Tibial artery (tissue), 4 donors: ENCODE measurements at regions not wholly inside any gene's neighbourhood (a gene's known extent, or its start where the extent isn't known, plus 50 kb on each side); places are given as distances from the start of the nearest gene placed in this dataset.

Source experiments
- DNase-seq, 2 donors: peaks; one replicate each; pipeline ENCODE4 v3.0.0-alpha.2; 2019
- H3K27ac ChIP-seq, 2 donors: fragments of 200-600 bp; sonication (generic) in 1 of 2; 1 replicate in 1 of 2; 2 replicates in 1 of 2; pipeline ENCODE4 v1.5.1; 2018 to 2019; ENCODE audit warnings: mild to moderate bottlenecking in 1 of 2
- H3K27me3 ChIP-seq, 2 donors: fragments of 200-600 bp; sonication (generic) in 1 of 2; one replicate each; pipeline versions ENCODE4 v1.5.1 to v1.6.0; 2016 to 2019
- H3K36me3 ChIP-seq, 3 donors: fragments of 200-600 bp; sonication (generic) in 2 of 3; one replicate each; pipeline ENCODE4 v1.5.1; 2016 to 2019; ENCODE audit warnings: mild to moderate bottlenecking in 2 of 3
- H3K4me1 ChIP-seq, 4 donors: fragments of 200-600 bp; sonication (generic) in 2 of 4; 1 replicate in 3 of 4; 2 replicates in 1 of 4; pipeline ENCODE4 v1.5.1; 2016 to 2019
- H3K4me3 ChIP-seq, 2 donors: fragments of 200-600 bp; sonication (generic) in 1 of 2; 1 replicate in 1 of 2; 2 replicates in 1 of 2; pipeline ENCODE4 v1.5.1; 2018 to 2019; ENCODE audit warnings: mild to moderate bottlenecking in 2 of 2
- H3K9me3 ChIP-seq, 3 donors: fragments of 200-600 bp; sonication (generic) in 1 of 3; one replicate each; pipeline ENCODE4 v1.5.1; 2016 to 2019
- CTCF ChIP-seq, 2 experiments: fragments of 200-600 bp in 1 of 2; fragments of 450-650 bp in 1 of 2; IDR thresholded peaks; one replicate each; pipeline ENCODE4 v1.5.1; 2017 to 2019; ENCODE audit warnings: antibody characterized with exemption in 2 of 2, mild to moderate bottlenecking in 1 of 2, moderate library complexity in 1 of 2
- intact Hi-C: fragments of 100-400 bp; cut with DNase I; formaldehyde crosslinking; loops from one replicate; pipeline ENCODE4 v1.15.0; 2023; ENCODE audit warnings: low total_unique reads

DNA sequence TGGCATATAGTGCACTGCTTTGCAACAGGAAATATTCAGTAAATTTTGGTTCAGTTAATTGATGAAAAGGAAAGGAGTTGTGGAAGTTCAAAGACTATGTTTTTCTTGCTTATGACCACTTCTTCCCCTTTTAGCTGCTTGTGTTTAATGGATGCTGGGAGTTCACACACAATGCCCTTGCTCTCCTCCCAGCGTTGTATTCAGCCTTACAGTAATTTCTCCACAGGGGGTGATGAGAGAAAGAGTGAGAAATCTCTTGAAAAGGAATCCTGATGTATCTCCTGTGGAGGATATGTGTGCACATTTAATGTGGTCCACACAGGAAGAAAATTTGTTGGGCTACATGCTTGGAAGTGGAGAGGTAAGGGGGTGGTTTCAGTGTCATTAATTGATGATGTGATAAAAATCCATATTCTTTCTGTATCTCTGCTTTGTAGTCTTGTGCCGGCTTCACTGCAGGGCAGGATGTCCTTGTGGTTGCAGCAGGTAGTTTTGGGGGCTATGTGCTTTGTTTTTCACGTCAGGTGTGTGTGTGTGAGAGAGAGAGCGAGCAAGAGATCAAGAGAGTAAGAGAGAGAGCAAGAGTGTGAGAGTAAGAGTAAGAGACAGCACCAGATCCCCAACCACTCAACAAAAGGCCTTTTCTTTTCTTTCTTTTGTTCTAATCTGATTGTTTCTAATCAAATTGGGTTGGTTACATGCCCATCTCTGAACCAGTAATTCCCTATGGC, 204.4 kb downstream of the RWDD3 start:
- H3K4me3 ChIP-seq: no peak overlapping the region
- no peaks in the 10 kb centered on the region for H3K36me3 ChIP-seq
- no peaks in the 10 kb centered on the region for H3K27me3 ChIP-seq
- no peak for DNase-seq
- no peak overlapping the region for H3K27ac ChIP-seq
- H3K9me3 ChIP-seq: no peaks in the 10 kb centered on the region
- H3K4me1 ChIP-seq: no peaks in the 10 kb centered on the region
- intact Hi-C loops: no loop called here
- TF ChIP-seq CTCF (IDR thresholded peaks at IDR 0.05): no peak

GRCh38 chr1:95440511-95440910, 206.5 kb downstream of the RWDD3 start:
- intact Hi-C loops: no loop called here
- DNase-seq: no peak
- H3K4me3 ChIP-seq: no peak overlapping the region
- TF ChIP-seq CTCF (IDR thresholded peaks at IDR 0.05): no peak
- no peaks in the 10 kb centered on the region for H3K36me3 ChIP-seq
- no peaks in the 10 kb centered on the region for H3K27me3 ChIP-seq
- H3K4me1 ChIP-seq: no peaks in the 10 kb centered on the region
- no peak overlapping the region for H3K27ac ChIP-seq
- H3K9me3 ChIP-seq: no peaks in the 10 kb centered on the region

DNA sequence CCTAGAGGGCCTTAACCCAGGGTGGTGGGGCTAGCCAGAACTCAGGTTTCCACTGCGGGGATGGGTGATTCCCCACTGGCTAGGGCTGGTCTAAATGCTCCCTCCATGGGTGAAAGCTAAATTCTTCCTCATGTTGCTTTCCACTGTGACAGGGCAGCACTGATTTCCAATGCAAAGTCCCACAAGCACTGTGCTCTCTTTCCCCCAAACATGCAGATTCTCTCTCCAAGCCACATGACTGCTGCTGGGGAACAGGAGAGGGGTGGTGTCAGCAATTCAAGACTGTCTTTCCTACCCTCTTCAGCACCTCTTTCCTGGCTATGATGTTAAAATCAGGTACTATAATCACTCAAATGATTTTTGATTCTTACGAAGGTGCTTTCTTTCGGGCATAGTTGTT, 215.5 kb downstream of the RWDD3 start:
- Histone ChIP-seq H3K36me3 (no peaks in the 10 kb centered on the region), H3K4me1 (no peaks in the 10 kb centered on the region), H3K9me3 (peaks cover 0 to 7% (median 0%) of the 10 kb centered on the region in 3 donors), H3K27ac (no peak overlapping the region), H3K4me3 (no peak overlapping the region), H3K27me3 (no peaks in the 10 kb centered on the region)
- TF ChIP-seq CTCF (IDR thresholded peaks at IDR 0.05): no peak
- intact Hi-C loops: no loop called here
- no peak for DNase-seq

DNA sequence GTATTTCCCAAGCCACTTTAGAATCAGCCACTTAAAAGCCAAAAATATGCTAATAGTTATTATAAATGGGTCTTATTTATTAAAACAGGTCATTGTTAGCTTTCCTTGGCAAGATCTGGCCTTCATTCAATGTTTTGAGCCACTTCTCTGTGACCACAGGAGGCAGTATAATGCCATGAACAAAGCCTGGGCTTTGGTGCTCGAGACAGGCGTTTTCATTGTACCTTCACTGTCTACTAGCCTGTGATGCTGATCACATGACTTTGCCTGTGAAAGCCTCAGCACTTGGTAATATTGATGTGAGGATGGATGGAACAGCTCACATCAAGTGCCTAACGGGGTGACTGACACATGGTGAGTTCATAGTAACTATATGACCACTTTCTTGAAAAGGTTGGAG, 217.0 kb downstream of the RWDD3 start:
- Histone ChIP-seq H3K27ac (no peak overlapping the region), H3K4me1 (no peaks in the 10 kb centered on the region), H3K4me3 (no peak overlapping the region), H3K9me3 (peaks cover 0 to 7% (median 0%) of the 10 kb centered on the region in 3 donors), H3K27me3 (no peaks in the 10 kb centered on the region), H3K36me3 (no peaks in the 10 kb centered on the region)
- TF ChIP-seq CTCF (IDR thresholded peaks at IDR 0.05): no peak
- no peak for DNase-seq
- intact Hi-C loops: no loop called here

GRCh38 chr1:95451904-95452303, 217.9 kb downstream of the RWDD3 start:
- no peaks in the 10 kb centered on the region for H3K27me3 ChIP-seq
- no peak for DNase-seq
- intact Hi-C loops: no loop called here
- no peak overlapping the region for H3K4me3 ChIP-seq
- H3K9me3 ChIP-seq: peaks cover 0 to 7% (median 0%) of the 10 kb centered on the region in 3 donors
- H3K27ac ChIP-seq: no peak overlapping the region
- H3K4me1 ChIP-seq: no peaks in the 10 kb centered on the region
- H3K36me3 ChIP-seq: no peaks in the 10 kb centered on the region
- no peak for TF ChIP-seq CTCF (IDR thresholded peaks at IDR 0.05)
